HEK293 (cell line): ENCODE measurements at regions not wholly inside any gene's neighbourhood (a gene's known extent, or its start where the extent isn't known, plus 50 kb on each side); places are given as distances from the start of the nearest gene placed in this dataset.

ENCODE experiments used
- CTCF ChIP-seq: fragments of 450-650 bp; formaldehyde crosslinking; IDR thresholded peaks from 2 replicates; pipeline ENCODE4 v1.5.1; 2016; ENCODE audit warnings: missing biosample characterization, missing genetic modification characterization
- OSR2 ChIP-seq: fragments of 450-650 bp; formaldehyde crosslinking; IDR thresholded peaks from 2 replicates; pipeline ENCODE4 v1.5.1; 2016; ENCODE audit warnings: missing biosample characterization, missing genetic modification characterization
- ZNF354C ChIP-seq: fragments of 450-650 bp; formaldehyde crosslinking; IDR thresholded peaks from 2 replicates; pipeline ENCODE4 v1.5.1; 2016; ENCODE audit warnings: missing biosample characterization, missing genetic modification characterization, low read depth, borderline replicate concordance
- ZNF561 ChIP-seq: fragments of 450-650 bp; IDR thresholded peaks from 2 replicates; pipeline ENCODE4 v1.5.1; 2018; ENCODE audit warnings: missing biosample characterization, missing genetic modification characterization, borderline replicate concordance
- ZNF777 ChIP-seq: fragments of 450-650 bp; formaldehyde crosslinking; IDR thresholded peaks from 2 replicates; pipeline ENCODE4 v1.5.1; 2017; ENCODE audit warnings: missing biosample characterization, missing genetic modification characterization, borderline replicate concordance
- ZXDB ChIP-seq: fragments of 450-650 bp; formaldehyde crosslinking; IDR thresholded peaks from 2 replicates; pipeline ENCODE4 v1.5.1; 2016; ENCODE audit warnings: missing biosample characterization, missing genetic modification characterization
- TF ChIP-seq, protein P1 (sequence below): fragments of 450-650 bp; formaldehyde crosslinking; IDR thresholded peaks from 2 replicates; pipeline ENCODE4 v1.5.1; 2017; ENCODE audit warnings: missing biosample characterization, missing genetic modification characterization
- TF ChIP-seq, protein P2 (sequence below): fragments of 450-650 bp; formaldehyde crosslinking; IDR thresholded peaks from 2 replicates; pipeline ENCODE4 v1.5.1; 2016; ENCODE audit warnings: missing biosample characterization, missing genetic modification characterization

DNA sequence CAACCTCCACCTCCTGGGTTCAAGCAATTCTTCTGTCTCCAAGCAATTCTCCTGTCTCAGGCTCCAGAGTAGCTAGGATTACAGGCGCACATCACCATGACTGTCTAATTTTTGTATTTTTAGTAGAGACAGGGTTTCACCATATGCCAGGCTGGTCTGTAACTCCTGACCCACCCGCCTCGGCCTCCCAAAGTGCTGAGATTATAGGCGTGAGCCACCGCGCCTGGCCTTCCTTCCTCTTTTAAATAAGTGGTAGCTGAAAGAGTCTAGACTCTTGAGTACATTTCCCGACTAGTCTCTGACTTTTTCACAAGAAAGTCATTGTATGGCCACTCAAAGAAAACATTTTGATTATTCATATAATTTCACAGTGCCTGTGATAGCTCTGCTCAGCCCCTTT lies 636.2 kb upstream of the ANKRD30A start:
- no peak for TF ChIP-seq ZNF561
- TF ChIP-seq ZXDB (tag by site-specific recombination) = no peak
- TF ChIP-seq, protein P1, sequence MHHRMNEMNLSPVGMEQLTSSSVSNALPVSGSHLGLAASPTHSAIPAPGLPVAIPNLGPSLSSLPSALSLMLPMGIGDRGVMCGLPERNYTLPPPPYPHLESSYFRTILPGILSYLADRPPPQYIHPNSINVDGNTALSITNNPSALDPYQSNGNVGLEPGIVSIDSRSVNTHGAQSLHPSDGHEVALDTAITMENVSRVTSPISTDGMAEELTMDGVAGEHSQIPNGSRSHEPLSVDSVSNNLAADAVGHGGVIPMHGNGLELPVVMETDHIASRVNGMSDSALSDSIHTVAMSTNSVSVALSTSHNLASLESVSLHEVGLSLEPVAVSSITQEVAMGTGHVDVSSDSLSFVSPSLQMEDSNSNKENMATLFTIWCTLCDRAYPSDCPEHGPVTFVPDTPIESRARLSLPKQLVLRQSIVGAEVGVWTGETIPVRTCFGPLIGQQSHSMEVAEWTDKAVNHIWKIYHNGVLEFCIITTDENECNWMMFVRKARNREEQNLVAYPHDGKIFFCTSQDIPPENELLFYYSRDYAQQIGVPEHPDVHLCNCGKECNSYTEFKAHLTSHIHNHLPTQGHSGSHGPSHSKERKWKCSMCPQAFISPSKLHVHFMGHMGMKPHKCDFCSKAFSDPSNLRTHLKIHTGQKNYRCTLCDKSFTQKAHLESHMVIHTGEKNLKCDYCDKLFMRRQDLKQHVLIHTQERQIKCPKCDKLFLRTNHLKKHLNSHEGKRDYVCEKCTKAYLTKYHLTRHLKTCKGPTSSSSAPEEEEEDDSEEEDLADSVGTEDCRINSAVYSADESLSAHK (tag by site-specific recombination) = no peak
- TF ChIP-seq ZNF354C (tag by site-specific recombination) = no peak
- no peak for TF ChIP-seq ZNF777 (tag by site-specific recombination)
- TF ChIP-seq, protein P2, sequence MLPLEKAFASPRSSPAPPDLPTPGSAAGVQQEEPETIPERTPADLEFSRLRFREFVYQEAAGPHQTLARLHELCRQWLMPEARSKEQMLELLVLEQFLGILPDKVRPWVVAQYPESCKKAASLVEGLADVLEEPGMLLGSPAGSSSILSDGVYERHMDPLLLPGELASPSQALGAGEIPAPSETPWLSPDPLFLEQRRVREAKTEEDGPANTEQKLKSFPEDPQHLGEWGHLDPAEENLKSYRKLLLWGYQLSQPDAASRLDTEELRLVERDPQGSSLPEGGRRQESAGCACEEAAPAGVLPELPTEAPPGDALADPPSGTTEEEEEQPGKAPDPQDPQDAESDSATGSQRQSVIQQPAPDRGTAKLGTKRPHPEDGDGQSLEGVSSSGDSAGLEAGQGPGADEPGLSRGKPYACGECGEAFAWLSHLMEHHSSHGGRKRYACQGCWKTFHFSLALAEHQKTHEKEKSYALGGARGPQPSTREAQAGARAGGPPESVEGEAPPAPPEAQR (tag by site-specific recombination) = no peak
- TF ChIP-seq CTCF = no peak
- no peak for TF ChIP-seq OSR2 (tag by site-specific recombination)
